ENCODE measurements at regions not wholly inside any gene's neighbourhood (a gene's known extent, or its start where the extent isn't known, plus 50 kb on each side); places are given as distances from the start of the nearest gene placed in this dataset.
A peak's percentile ranks its signal among the peaks of the same experiment; 100 is the strongest.

GRCh38 chr10:30553018-30553625 lies 76.4 kb downstream of the LYZL2 start (continued):
- TF ChIP-seq, protein P1, sequence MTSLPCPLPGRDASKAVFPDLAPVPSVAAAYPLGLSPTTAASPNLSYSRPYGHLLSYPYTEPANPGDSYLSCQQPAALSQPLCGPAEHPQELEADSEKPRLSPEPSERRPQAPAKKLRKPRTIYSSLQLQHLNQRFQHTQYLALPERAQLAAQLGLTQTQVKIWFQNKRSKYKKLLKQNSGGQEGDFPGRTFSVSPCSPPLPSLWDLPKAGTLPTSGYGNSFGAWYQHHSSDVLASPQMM (CRISPR knock-in tag; IDR thresholded peaks at IDR 0.05) = no peak
- TF ChIP-seq HMGN3 (IDR thresholded peaks at IDR 0.05; ENCODE audit: borderline replicate concordance, extremely low read depth, insufficient read length, low read depth, low read length) (no peak), ATF6 (CRISPR knock-in tag; IDR thresholded peaks at IDR 0.05) (no peak), DNMT1 (IDR thresholded peaks at IDR 0.05) (no peak), SMAD3 (CRISPR knock-in tag; conservative IDR thresholded peaks at IDR 0.05) (no peak), MYBL2 (IDR thresholded peaks at IDR 0.05; ENCODE audit: low read depth) (no peak), MYBL2 (CRISPR knock-in tag; IDR thresholded peaks at IDR 0.05; ENCODE audit: borderline replicate concordance) (no peak), ASH1L (IDR thresholded peaks at IDR 0.05; ENCODE audit: borderline replicate concordance, low read depth, partially characterized antibody) (peak; percentile 44), HCFC1 (IDR thresholded peaks at IDR 0.05; ENCODE audit: low read depth, low read length) (no peak), ZNF57 (CRISPR knock-in tag; IDR thresholded peaks at IDR 0.05) (no peak), TGIF2 (CRISPR knock-in tag; IDR thresholded peaks at IDR 0.05) (no peak), BRD4 (IDR thresholded peaks at IDR 0.05) (peak; percentile 67; the same call in 1 of the 2 replicates), NFXL1 (CRISPR knock-in tag; IDR thresholded peaks at IDR 0.05) (no peak), GATA2 (CRISPR knock-in tag; IDR thresholded peaks at IDR 0.05) (peak; percentile 89), SAFB (IDR thresholded peaks at IDR 0.05; ENCODE audit: borderline replicate concordance, low read depth, low read length) (no peak), TSC22D4 (tag; IDR thresholded peaks at IDR 0.05) (no peak), PHTF2 (CRISPR knock-in tag; IDR thresholded peaks at IDR 0.05) (no peak), FIP1L1 (IDR thresholded peaks at IDR 0.05; ENCODE audit: low read depth, low read length, poor library complexity, severe bottlenecking) (no peak), NR3C1 (CRISPR knock-in tag; IDR thresholded peaks at IDR 0.05) (no peak), PPARD (CRISPR knock-in tag; IDR thresholded peaks at IDR 0.05) (no peak)
- TF ChIP-seq, protein P2, sequence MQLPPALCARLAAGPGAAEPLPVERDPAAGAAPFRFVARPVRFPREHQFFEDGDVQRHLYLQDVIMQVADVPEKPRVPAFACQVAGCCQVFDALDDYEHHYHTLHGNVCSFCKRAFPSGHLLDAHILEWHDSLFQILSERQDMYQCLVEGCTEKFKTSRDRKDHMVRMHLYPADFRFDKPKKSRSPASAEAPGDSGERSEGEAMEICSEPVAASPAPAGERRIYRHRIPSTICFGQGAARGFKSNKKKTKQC (CRISPR knock-in tag; IDR thresholded peaks at IDR 0.05) = no peak
- TF ChIP-seq, protein P3, sequence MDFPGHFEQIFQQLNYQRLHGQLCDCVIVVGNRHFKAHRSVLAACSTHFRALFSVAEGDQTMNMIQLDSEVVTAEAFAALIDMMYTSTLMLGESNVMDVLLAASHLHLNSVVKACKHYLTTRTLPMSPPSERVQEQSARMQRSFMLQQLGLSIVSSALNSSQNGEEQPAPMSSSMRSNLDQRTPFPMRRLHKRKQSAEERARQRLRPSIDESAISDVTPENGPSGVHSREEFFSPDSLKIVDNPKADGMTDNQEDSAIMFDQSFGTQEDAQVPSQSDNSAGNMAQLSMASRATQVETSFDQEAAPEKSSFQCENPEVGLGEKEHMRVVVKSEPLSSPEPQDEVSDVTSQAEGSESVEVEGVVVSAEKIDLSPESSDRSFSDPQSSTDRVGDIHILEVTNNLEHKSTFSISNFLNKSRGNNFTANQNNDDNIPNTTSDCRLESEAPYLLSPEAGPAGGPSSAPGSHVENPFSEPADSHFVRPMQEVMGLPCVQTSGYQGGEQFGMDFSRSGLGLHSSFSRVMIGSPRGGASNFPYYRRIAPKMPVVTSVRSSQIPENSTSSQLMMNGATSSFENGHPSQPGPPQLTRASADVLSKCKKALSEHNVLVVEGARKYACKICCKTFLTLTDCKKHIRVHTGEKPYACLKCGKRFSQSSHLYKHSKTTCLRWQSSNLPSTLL (IDR thresholded peaks at IDR 0.05) = no peak
- TF ChIP-seq, protein P4, sequence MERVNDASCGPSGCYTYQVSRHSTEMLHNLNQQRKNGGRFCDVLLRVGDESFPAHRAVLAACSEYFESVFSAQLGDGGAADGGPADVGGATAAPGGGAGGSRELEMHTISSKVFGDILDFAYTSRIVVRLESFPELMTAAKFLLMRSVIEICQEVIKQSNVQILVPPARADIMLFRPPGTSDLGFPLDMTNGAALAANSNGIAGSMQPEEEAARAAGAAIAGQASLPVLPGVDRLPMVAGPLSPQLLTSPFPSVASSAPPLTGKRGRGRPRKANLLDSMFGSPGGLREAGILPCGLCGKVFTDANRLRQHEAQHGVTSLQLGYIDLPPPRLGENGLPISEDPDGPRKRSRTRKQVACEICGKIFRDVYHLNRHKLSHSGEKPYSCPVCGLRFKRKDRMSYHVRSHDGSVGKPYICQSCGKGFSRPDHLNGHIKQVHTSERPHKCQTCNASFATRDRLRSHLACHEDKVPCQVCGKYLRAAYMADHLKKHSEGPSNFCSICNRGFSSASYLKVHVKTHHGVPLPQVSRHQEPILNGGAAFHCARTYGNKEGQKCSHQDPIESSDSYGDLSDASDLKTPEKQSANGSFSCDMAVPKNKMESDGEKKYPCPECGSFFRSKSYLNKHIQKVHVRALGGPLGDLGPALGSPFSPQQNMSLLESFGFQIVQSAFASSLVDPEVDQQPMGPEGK (CRISPR knock-in tag; IDR thresholded peaks at IDR 0.05; ENCODE audit: borderline replicate concordance) = no peak

All from K562 (cell line).